Fibroblast of skin of left biceps (primary cell): ENCODE measurements at regions not wholly inside any gene's neighbourhood (a gene's known extent, or its start where the extent isn't known, plus 50 kb on each side); places are given as distances from the start of the nearest gene placed in this dataset.

Experiments
- DNase-seq, 2 experiments: peaks; one replicate each; pipeline ENCODE4 v3.0.0-alpha.2; 2013; ENCODE audit warnings: low read depth in 2 of 2

DNA sequence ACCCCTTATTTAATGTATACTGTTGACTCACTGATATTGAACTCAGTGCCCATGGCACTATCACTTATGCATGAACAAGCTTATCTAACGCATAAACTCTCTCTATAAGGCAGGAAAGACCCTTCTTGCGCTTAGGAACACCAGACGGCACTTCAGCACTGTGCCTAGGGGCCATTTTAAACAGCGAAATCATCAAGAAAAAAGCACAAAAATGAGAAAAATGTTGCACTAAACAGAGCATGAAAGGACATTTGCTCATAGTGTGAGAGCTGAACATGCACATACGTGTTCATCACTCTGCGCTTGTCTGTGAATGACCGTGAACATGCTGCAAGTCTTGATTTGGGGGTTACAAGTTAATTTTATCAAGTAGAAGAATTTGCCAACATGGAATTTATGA lies 109.6 kb downstream of the WDR11 start:
- DNase-seq = no peak

GRCh38 chr10:120961795-120962755 lies 110.9 kb downstream of the WDR11 start:
- no peak for DNase-seq

DNA sequence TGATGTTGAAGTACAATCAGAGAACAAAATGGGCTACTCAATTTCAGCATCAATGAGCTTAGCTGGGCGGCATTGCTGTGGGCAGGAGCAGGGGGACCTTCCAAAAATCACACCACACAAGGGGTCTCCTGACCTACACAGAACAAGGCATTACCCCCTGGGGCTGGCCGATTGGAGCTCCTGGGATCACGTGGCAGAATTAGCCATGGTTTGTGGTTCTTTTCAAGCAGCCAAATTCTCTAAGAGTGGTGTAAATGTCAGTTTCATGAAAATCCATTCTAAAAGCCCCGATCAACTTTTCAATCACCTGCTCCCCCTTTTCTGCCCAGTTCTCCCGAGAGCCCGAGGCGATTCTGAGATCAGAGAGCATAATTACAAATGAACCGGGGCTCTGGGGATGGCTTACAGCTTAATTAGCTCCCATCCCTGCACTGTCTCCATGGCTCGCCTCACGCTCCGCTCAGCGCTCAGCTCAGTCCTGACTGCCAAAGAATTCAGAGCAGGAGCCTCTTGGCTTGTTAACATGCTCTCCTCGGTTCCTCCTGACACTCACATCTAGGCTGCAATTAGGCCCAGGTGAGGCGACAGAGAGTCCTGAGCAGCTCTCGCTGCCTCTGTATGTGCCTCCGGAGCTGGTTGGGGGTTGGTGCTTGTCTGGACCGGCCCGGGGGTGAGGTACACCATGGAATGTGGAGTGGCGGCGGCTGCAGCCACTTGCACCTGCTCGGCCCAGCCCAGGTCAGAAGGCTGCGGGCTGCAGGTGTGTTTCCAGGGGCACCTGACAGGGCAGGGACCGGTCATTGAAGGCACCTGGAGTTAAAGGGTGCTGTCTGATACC lies 111.8 kb downstream of the WDR11 start:
- no peak for DNase-seq

GRCh38 chr10:120963594-120964220 lies 112.5 kb downstream of the WDR11 start:
- DNase-seq = no peak

DNA sequence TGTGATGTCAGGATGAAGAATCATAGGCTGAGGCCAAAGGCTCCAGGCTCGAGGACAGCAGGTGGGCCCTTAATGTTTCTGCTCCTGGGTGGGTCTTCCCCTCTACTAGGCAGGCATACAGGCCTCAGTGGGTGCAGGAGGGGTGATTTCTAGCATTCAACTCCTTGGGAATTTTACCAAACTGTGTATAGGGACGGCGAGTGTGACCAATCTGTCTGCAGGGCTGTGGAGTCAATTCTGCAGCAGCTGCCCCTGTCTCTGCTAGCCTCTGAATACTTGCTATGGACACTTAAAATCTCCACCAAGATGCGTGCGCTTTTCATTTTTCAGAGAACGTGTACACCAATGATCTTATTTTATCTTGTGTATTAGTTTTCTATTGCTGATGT lies 115.5 kb downstream of the WDR11 start:
- DNase-seq = no peak

GRCh38 chr10:120969219-120969645 lies 118.1 kb downstream of the WDR11 start:
- DNase-seq = no peak

GRCh38 chr10:120970595-120971529 lies 119.7 kb downstream of the WDR11 start:
- DNase-seq = no peak

GRCh38 chr10:120971671-120972070 lies 120.5 kb downstream of the WDR11 start:
- DNase-seq = no peak

GRCh38 chr10:120972259-120972658 lies 121.1 kb downstream of the WDR11 start:
- no peak for DNase-seq

GRCh38 chr10:120975072-120975867 lies 124.1 kb downstream of the WDR11 start:
- DNase-seq = no peak

GRCh38 chr10:120975868-120976225 lies 124.7 kb downstream of the WDR11 start:
- no peak for DNase-seq

DNA sequence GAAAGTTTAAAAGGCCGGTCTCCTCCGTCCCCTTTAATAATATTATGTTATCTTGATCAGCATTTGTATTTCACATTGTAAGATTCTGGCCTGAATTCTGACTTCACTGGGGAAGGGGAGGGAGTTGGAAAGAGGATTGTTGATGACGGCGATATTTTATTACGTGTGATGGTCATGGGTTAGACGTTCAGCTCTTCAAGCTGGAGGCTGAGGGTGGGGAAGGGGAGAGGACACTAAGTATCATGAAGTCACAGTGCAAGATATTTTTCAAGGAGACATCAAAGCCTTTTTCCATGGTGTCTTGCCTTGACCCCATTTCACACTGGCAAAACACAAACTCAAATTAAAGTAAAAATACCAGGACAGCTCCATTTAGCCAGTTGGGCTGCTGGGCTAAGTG lies 126.7 kb downstream of the WDR11 start:
- no peak for DNase-seq

DNA sequence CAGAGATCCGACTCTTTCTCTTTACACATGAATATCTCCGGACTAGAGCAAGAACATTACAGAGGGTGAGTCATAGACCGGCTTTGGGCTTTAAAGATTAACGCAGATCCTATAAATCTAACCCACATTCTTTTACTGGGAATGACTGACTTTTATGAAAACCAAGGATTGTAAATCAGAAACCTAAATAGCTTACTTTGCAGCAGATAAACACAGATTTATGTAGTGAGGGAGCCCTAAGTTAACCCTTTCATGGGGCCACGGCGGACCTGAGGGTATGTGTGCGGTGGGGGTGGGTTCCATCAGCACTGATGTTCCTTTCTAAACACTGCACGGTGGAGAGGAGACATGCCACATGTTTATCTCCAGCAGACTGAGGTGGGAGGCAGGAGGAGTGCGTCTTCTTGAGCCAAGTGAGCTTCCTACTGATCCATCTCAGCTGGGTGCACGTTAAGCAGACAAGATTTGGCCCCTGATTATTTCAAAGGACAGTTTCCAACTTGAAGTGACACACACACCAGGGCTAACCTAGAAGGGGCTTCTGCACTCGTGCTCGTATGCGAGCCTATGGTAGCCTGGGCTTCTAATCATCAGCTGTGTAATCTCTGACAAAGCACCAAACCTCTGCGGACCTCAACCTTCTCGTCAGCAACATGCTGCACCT lies 127.6 kb downstream of the WDR11 start:
- DNase-seq = peak in 1 of 2 experiments; percentile 1

- no peak for DNase-seq
Observed at GRCh38 chr10:120979435-120980278, 128.5 kb downstream of the WDR11 start.

- no peak for DNase-seq
Observed at GRCh38 chr10:120980279-120981255, 129.4 kb downstream of the WDR11 start.

DNA sequence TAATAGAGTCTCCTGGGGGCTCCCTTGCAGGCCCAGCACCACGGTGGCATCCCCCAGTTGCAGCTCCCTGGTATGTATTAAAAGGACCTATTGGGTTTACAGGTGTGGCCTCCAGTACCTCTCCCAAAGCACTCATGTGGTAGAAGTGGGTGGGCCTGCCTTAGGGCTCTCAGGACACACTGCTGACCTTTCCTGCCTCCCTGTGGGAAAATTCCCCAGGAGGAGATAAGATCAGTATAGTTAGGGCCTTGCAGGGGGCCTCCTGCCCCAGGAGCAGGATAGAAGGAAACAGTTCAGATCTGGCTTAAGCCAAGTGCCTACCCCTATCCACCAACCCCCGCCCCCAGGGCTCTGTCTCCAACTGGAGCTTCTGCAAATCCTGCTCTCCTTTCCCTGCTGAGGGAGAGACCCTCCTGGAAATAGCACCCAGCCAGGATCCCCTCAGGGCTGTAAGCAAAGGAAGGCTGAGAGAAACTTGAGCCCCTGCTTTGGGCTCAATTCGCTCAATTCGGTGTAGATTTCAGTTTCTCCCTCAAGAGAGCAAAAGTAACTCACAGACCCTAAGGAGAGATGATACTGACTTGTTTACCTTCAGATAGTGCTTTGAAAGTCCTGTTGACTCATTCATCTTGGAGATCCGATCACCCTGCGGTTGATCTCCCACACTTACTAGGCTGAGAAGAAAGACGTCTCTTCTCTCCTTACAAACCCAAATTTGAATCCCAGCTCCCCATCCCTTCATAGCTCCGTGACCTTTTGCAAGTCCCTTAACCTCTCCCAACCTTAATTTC lies 130.6 kb downstream of the WDR11 start:
- DNase-seq = no peak

GRCh38 chr10:120982507-120982906 lies 131.3 kb downstream of the WDR11 start:
- no peak for DNase-seq
